ENCODE measurements at regions not wholly inside any gene's neighbourhood (a gene's known extent, or its start where the extent isn't known, plus 50 kb on each side); places are given as distances from the start of the nearest gene placed in this dataset.
A peak's percentile ranks its signal among the peaks of the same experiment; 100 is the strongest.

DNA sequence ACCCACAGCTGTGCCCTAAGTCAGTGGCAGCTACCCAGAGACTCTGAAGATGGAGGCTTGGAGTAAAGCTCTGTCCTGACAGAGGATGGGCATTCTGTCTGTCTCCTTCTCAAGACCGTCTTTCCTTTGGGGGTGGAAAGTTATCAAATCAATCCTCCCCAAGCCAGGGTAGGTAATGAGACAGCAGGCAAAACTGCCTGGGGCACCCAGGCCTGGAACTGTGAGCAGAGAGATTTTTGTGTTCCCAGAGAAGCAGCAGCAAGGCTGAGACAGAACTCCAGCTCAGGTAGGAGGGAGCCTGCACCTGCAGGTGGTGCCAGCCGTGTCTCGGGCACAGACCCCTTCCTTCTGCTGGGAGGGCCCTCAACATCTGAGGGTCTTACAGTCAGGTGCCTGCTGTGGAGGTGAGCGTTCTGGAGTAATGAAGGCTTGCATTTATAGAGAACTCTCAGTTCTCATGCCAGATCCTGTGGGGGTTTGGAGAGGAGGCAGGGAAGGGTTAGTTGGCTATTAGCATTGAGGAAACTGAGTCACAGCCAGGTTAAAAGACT is 95.6 kb downstream of the RIPK4 start:
- DNase-seq, result no peak

DNA sequence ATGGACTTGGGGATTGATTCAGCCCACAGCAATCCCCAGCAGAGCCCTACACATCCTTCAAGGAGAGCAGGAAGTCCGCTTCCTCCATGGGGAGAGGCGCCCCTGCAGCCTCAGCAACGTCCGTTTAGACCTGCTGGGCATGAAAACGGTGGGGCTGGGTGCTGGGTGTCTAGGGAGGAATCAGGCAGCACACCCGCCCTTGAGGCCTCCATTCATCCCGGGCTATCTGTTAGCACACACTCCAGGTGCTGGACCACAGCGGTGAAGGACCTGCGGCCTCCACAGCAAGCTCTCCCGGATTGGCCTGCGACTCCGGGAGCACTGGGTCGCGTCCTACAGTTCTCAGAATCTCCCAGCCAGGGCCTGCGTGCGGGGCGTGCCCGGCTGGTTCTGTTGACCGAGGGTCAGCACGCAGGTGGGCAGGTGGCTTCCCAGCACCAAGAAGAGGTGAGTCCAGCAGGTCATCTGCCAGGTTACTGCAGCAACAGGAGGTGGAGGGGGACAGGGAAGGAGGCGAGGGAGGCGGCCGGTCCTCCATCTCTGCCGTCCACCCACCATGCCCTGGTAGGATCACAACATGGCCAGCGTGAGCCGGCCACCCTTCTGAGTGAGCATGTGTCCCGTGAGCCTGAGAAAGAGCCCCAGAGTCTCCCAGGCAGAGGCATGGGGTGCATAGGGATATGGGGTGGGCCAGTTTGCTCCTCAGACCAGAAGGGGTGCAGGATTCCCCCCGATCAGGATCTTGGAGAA is 96.6 kb downstream of the RIPK4 start:
- no peak for DNase-seq

DNA sequence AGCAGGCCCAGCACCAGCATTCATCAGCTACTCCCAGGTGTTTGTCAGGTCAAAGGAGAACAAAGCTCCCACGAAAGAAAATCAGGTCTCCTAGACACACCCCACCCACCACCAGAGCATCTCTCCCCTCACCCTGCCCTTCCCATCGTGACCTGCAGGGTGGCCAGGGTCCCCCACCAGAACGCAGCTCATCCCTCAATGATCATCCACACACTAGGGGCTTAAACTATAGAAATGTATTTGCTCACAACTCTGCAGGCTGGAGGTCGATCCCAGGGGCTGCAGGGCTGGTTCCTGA is 97.4 kb downstream of the RIPK4 start:
- no peak for DNase-seq

DNA sequence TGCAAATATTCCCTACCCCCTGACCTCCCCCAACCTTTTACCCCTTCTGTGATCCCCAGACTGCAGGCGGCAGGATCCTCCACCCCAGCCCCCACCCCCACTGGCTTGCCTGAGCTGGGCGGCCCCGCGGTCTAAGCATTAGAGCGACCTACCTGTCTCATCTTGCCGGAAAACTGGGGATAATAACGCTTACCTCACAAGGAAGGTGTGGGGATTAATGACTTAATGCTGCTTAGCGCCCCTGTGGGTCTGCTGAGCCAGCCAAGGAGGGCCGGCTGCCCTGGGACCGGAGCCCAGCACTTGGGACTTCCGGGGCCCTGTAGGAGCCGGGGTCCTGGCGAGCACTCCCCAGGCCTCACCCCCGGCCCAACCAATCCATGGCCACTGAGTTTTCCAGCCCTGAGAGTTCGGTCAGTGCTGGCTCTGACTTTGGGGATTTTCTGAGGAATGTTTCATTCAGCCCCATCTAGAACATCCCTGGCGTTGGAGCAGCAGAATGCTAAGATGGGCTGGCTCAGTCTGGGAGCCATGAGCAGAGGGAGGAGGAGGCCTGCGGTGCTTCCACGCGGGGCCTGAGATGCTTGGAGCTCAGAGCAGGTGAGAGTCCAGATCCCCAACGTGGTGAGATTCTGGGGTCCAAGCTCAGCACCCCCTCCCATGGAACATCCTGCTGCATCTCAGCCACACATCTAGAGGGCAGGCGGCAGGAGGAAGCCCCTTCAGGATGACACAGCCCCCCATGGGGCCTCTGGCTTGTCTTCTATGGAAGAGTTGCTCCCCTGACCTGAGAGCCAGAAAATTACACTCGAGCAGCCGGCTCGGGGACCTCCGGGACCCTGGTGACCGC is 97.9 kb downstream of the RIPK4 start:
- no peak for DNase-seq

DNA sequence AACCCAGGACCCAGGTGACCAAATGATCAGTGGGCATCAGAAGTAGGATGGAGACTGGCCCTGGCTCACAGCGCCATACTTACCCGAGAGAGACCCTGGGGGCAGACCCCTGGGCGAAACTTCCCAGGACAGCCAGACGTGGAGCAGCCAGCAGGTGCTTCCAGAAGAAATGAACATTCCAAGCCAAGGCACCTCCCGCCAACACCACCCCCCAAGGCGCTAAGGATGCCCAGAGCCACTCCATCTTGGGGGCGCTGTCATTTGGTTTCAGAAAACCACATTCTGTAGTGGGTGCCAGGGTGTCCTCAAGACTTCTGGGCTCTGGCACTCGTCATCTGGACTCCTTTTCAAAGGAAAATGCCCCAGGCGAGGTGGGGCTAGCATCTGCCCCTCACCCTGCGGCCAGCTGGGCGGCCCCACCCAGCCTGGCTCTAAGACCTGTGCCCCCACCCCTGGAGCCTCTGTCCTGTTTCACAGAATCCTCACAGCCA is 98.8 kb downstream of the RIPK4 start:
- no peak for DNase-seq

DNA sequence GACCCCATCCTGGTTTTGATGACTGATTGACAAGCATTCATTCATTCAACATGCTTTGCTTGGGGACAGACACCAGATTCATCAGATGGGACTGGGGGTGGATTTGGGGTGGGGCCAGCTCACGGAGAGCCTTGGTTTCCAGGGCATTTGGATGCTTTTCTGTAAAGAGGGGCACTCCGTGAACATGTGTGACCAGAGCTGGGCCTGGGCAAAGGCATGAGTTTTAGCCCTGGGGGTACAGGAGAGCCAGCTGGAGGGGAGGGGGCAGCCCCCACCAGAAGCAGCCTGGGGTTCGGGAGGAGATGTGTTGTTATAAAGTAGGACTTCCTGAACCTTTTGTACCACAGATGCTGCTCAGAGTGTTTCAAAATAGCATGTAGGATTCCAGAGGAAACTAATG is 99.7 kb downstream of the RIPK4 start:
- no peak for DNase-seq

DNA sequence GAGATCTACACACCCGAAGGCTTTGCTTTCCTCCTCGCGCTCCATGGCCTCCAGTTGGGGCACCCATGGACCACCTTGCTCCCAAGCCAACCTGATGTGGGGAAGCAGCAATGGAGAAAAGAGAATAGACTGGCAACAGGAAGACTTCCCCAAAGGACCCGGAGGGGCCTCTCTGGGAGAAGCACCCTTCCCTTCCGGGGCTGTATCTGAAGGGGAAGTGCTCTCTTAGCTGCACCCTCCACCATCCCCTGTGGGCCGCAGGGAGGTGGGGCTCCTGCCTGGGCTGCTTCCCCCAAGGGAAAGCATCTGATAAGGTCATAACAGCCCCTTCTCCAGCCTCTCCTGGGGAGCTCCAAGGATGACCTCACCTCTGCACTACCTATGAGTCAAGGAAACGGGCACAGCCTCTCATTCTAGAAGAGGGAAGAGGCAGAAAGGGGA is 100.2 kb downstream of the RIPK4 start:
- no peak for DNase-seq

DNA sequence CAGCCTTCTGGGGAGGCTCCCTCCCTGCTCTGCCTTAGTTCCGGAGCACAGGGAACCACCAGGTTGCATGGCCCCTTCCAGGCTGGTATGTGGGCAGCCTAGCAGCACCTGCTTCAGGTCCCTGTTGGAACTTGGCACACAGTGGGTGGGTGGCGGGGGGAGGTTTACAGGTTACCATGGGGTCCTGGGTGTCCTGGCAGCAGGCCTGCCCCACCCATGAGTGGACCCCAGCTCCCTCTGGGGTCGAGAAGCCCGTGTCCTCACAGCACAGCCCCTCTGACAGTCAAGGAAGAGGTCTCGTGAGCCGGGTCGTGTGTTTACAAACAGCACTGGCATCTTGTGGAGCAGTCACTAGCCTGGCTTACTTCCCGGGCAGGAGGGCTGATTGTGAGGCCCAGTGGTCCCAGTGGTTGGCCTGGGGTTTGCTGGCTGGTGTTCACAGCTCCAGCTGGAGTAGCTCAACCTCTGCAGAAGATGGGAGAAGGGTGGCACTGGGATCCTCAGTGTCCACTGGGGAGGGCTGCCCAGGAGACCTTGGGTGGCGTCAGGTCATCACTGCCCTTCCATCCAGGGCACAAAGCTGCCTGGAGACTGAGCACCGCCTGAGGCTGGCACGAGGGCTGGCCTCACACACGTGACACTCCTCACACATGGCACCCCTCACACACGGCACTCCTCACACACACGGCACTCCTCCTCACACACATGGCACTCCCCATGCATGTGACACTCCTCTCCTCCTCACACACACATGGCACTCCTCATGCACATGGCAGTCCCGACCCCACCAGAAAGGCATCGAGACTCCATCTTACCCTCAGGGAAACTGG is 100.9 kb downstream of the RIPK4 start:
- no peak for DNase-seq

DNA sequence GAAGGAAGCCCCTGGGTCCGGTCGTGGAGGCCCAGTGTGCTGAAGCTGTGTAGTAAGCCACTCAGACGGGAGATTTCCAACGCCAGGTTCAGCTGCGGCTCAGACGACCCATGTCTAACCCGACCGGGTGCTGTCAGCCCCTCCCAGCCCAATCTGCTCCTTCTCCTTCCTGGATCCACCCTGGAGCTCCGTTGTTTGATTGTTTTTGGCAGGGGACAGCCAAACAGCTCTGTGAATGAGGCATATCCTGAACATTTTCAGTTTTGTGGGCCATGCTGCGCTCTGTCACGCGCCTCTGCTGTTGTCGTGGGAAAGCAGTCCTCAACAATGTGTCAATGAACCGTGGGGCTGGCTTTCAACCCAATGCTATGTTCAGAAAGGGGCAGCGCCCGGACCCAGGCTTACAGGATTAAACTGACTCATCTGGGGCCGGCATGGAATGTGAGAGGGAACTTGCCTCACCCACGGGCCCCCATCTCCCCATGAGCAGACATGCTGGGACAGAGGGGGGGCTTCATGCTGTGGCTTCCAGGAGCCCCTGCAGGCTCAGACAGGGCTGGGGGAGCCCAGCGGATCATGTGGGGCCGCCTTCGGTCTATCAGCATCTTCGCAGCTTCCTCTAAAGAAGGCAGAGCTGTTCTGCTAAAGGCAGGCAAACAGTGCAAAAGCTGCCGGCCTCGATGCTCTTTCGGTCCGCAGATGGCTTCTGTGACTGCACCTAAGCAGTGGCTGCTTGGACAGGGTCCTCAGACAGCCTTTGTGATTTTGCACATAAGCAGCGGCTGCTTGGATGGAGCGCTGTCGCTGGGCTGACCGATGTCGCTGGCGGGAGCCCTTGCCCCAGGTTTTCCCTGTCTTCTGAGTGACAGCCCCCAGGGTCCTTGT is 101.7 kb downstream of the RIPK4 start:
- DNase-seq, result peak; percentile 91

DNA sequence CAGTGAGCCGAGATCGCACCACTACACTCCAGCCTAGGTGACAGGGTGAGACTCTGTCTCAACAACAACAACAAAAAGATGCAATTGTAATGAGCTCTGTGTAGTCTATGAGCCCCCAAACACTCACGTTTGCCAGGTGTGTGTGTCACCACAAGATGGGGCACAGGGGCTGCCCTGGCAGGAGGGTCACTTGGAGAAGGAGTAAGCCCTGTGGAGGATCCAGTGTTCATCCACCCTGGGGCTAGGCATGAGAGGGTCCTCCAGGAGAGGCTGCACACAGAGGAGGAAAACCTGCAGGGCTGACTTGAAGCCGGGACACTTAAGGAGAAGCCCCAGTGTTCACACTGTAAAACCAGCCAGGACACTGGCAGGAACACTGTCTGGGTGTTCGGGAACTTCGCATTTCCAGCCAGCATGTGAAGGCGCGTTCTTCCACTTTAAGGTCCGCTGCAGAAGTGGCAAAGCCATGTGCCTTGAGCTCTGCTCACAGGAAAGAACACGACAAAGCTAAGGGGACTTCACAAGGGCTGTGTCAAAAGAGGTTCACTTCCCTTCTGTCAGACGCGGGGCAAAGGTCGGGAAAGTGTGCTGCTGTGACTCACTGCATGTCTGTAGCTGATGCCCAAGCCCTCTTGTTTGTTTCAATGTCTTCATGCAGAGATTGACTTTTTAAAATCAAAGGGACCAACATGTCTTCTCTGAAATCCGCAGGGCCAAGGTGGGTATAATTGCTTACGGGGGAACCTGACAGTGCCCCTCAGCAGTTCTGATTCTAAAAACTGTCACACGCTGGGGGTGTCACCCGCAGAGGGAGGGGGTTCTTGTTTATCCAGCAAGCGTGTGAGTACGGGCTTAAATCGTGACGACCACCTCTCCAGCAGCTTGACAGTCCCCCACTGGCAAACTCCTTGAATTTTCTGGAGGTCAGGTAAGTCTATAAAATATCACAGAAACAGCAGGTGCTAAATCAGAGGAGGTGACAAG is 102.8 kb downstream of the RIPK4 start:
- no peak for DNase-seq

DNA sequence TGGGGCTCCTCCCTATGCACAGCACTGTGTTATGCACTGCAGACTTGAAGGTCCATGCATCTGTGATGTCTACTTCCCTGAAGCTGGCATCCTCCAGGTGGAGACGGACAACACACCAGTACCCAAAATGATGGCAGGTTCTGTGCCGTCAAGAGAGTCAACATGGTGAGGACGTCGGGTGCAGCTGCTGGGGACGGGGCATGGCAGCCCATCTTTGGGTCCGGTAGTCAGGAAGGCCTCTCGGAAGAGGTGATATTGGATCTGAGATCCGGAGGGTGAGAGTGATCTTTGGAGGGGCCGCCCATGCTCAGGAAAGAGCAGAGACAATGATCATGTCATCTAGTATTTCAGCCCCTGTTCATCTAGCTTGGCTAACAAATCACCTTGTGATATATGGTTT is 104.1 kb downstream of the RIPK4 start:
- no peak for DNase-seq

DNA sequence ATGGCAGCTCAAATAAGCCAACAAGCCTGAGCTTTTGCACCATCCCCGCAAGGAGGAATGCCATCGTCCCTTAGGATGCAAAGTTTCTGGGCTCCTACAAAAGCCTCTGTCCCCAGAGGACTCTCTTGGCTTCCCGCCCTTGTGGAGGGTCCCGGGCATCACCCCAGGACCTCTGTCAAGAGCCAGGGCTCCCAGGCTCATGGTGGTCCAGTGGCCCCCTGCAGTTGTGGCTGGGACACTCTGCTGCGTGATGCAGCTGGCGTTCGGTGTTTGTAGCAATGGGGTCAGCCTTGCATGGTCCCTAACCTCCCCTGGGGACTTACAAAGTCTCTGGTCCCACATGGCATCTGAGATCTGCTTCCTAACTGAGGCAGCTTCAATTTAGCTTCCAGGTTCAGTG is 104.7 kb downstream of the RIPK4 start:
- no peak for DNase-seq

DNA sequence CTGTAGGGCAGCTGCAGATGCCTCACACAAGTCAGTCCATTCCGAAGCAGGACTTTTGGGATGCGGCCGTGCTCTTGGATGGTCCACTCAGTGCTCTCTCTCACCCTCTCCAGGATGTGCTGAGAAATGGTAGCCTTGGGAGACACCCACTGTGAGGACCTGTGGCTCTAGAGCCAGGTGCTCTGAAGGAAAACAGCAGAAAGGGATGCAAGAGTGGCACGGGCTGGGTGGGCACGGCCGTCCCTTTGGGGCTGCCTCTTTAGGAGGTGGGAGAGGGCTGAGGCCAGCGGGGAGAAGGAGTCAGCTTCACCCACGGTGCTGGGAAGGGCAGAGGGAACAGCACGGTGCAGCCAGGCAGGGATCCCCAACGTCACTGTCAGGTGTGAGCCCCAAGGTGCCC is 106.1 kb downstream of the RIPK4 start:
- no peak for DNase-seq

DNA sequence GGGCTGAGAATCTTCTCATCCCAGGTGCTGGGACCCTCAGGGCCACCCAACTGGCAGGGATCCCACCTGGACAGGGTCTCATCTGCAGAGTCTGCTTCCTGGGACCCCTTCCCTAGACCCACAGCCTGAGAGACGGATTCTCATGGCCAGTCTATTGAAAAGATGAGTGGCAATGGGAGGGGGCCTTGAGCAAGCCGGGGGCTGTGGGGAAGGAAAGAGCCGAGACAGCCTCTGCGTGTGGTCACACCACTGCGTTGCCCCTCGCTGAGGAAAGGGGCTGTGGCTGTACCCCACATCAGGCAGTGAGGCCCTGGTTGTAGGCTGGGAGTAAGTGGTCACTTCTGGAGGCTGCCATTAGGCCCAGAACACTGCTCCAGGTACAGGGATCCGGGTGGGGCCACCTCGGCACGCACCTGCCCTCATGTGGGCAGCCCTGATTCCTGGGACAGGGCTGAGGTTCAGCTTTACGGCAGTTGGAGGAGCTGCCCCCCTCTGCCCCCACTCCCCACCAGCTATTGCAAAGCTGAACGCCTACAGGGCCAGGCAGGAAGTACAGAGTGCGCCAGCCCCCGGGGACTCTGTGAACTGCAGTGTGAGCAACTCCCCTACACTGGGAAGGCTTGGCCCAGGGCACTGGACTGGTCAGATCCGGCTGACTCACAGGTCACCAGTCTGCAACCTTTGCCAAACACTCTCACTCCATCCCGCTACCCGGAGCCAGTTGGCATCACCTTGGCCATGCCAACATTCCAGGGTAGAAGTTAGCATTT is 106.9 kb downstream of the RIPK4 start:
- DNase-seq, result no peak

DNA sequence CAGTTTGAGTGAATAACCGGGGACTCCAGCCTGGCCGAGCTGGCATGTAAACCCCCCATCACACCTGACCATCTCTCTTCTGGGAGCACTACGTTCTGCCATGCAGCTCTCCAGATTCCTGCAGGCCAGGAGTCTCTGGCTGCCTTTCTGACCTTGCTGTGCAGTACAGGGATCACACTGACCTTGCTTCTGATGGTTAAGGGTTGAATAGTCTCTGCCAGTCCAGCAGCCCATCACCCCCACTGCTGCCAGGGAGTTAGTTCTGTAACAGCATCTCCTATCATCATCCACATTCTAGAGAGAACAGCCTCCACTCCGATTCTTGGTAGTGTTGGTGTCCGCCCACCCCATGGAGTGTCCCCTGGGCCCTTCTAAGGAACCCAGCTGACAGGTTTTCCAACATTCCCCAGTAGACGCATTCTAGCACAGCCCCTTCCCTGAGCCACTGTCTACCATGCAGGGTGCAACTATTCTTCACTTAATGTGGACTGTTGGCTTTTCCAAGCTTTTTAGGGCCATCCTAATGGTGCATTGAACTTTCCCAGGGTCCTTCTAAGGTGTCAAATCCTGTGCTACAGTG is 109.8 kb downstream of the RIPK4 start:
- DNase-seq, result no peak

DNA sequence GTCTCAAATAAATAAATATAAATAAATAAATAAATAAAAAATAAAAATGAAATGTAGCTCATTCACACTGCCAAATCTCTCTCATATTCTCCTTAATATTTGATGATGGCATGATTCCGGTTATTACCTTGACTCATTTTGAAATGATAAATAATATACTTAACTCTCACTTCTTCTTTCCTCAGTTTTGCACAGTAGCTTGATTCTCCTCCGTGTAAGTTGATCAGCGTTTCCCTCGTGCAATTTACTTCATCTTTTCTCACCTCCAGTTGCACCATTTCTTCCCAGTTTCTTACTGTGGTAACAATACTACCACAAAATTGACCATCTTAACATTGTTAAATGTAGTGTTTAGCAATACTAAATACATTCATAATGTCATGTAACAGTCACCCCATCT is 111.6 kb downstream of the RIPK4 start:
- DNase-seq, result no peak

DNA sequence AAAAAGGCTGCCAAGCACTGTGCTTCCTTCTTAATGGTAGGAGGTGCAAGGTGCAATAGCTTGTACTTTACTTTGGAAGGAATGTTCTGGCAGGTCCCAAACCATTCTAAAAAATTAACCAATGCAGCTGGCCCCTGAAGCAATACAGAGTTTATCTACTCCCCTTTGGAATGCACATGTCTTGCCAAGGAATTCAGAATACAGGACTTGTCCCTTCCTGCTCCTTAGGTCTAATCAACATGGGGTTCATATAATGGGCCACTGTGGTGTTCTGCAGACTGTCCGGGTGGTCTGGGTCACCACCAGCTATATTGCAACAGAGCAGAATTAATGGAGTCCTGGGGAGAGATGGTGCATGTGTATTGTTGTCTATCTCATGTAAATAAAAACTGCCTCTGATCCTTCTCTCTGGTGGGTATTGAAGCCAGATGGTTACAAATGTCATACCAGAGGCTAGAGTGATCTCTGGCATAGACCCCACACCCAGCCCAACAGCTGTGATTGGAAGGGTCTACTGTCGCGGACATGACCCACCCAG is 112.8 kb downstream of the RIPK4 start:
- DNase-seq, result peak; percentile 77

DNA sequence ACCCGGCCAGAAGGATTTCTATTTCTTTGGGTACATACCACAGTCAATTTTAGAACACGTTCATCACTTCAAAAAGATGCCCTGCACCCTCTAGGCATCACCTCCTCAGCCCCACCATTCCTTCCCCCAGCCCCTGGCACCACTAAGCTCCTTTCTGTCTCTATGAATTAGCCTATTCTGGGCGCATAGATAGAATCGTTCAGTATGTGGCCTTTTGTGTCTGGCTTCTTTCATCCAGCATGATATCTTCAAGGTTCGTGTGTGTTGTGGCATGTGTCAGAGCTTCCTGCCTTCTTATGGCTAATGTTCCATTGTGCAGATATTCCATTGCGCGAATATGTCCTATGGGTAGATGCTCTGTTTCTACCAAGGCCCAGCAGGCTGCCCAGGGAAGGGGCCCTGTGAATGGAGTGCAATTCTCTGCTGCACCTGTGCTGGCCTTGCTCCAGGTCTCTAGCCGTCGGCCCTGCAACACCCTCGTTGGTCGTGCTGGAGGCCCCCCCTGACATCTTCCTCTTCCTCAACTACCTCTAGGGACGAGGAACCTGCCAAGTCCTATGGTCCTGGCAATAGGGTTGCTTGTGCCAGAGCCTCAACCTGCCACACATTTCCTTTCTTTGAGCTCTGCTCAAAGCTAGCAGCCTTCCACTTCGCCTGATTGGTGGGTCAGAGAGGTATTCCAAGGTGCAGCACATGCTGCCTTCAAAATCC is 113.5 kb downstream of the RIPK4 start:
- DNase-seq, result no peak

Measured in fibroblast of skin of scalp (primary cell).